Central memory CD8-positive, alpha-beta T cell (primary cell): ENCODE measurements at regions not wholly inside any gene's neighbourhood (a gene's known extent, or its start where the extent isn't known, plus 50 kb on each side); places are given as distances from the start of the nearest gene placed in this dataset.

Source experiments
- ATAC-seq: fragments of 150-1000 bp; cut with Tn5 transposase; replicated peaks from 2 replicates; pipeline ENCODE4 v1.10.0; 2022; ENCODE audit warnings: mild to moderate bottlenecking, moderate FRiP score, moderate number of reproducible peaks; ENCODE audit not compliant: poor library complexity, severe bottlenecking; ENCODE audit errors: extremely low read depth
- DNase-seq, 2 donors: peaks; one replicate each; pipeline ENCODE4 v3.0.0; 2021; ENCODE audit warnings: low spot score in 2 of 2
- H3K27ac Mint-ChIP-seq: one replicate; pipeline ENCODE4 v1.8.0; 2022; ENCODE audit warnings: low read depth, mild to moderate bottlenecking, moderate library complexity, mixed read lengths
- H3K27me3 Mint-ChIP-seq: one replicate; pipeline ENCODE4 v1.8.0; 2022; ENCODE audit warnings: mixed read lengths
- H3K36me3 Mint-ChIP-seq: one replicate; pipeline ENCODE4 v1.8.0; 2022; ENCODE audit warnings: mild to moderate bottlenecking, moderate library complexity, mixed read lengths; ENCODE audit not compliant: insufficient read depth
- H3K4me1 Mint-ChIP-seq: one replicate; pipeline ENCODE4 v1.8.0; 2022; ENCODE audit warnings: mixed read lengths
- H3K4me3 Mint-ChIP-seq: one replicate; pipeline ENCODE4 v1.8.0; 2022; ENCODE audit warnings: mild to moderate bottlenecking, moderate library complexity, mixed read lengths
- H3K9me3 Mint-ChIP-seq: one replicate; pipeline ENCODE4 v1.8.0; 2022; ENCODE audit warnings: mixed read lengths

DNA sequence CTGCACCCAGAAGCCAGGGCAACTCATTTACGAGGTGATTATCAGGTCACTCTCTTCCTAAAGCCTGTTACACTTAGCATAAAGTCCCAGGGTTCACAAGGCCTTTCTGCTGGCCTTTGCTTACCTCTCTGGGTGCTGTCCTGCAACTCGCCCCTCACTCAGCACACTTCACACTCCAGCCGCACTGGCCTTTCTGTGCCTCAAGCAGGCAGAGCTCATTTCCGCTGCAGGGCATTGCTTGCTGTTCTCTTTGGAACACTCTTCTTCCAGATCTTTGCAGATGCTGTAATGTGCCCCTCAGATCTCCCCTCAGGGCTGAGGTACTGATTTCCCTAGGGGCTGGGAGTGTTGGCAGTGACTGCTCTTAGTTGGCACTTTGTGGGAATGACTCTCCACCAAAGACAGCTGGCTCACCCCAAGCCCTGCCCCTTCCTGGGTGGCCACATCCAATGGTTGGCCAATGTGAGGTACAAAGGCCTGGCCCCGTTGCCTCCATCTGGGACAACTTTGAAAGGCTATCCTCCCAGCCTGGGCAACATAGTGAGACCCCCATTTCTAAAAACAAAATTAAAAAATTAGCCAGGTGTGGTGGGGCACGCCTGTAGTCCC, 50.8 kb upstream of the SSBP3 start:
- no peak overlapping the region for H3K27ac Mint-ChIP-seq
- peaks cover 2% of the 10 kb centered on the region for H3K36me3 Mint-ChIP-seq
- peaks cover 34% of the 10 kb centered on the region for H3K4me1 Mint-ChIP-seq
- H3K4me3 Mint-ChIP-seq, result no peak overlapping the region
- H3K9me3 Mint-ChIP-seq, result no peaks in the 10 kb centered on the region
- no peak for DNase-seq
- peaks cover 8% of the 10 kb centered on the region for H3K27me3 Mint-ChIP-seq
- ATAC-seq, result no peak

GRCh38 chr1:54456361-54456760, 50.2 kb upstream of the SSBP3 start:
- Mint-ChIP-seq H3K27ac (no peak overlapping the region), H3K4me3 (no peak overlapping the region), H3K27me3 (peaks cover 8% of the 10 kb centered on the region), H3K4me1 (peaks cover 29% of the 10 kb centered on the region), H3K36me3 (peaks cover 2% of the 10 kb centered on the region), H3K9me3 (no peaks in the 10 kb centered on the region)
- DNase-seq (no peak), ATAC-seq (no peak)
